NCI-H526 treated with DMSO at 0.1 percent for 48 hours (cell line): ENCODE measurements at regions not wholly inside any gene's neighbourhood (a gene's known extent, or its start where the extent isn't known, plus 50 kb on each side); places are given as distances from the start of the nearest gene placed in this dataset.
"Not testable (repeated sequence)": the region's sequence is repeated elsewhere in the genome, so short reads cannot be mapped to it uniquely, and the experiment has no call there.

ENCODE experiments used
- DNase-seq: peaks from one replicate; lab custom pipeline; 2025; lab: John Stamatoyannopoulos, UW

DNA sequence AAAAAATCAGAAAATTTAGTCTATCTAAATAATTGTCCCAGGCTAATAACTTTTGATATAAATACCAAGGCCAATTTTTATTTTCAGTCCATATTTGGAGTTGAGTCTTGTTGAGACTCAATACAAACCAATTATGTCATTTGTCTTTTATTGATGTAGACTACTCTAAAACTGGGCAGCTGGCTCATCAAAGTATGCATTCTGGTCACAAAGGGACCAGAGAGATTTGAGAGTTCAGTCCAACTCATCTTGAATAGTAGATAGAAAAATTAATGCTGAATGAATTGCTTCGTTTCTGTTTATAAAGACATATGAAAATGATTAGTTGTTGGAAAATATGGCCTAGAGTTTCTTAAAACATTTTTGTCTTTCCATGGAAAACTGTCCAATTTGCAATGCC is 412.5 kb upstream of the KLHL4 start:
- DNase-seq, result no peak

DNA sequence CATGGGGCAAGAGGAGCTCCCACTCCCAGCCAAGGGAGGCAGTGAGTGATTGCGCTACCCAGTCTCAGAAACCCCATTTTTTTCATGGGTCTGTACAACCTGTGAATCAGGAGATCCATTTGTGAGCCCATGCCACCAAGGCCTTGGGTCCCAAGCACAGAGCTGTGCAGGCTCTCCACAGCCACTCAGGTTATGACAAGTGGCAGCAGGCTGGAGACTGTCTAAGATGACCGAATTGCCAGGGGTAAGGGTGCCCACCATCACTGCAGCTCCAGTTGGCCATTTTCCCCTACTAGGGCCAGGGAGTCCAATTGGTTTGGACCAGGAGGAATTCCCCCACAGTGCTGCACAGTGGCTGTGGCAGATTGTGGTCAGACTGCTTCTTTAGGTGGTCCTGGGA is 407.5 kb upstream of the KLHL4 start:
- no peak for DNase-seq

DNA sequence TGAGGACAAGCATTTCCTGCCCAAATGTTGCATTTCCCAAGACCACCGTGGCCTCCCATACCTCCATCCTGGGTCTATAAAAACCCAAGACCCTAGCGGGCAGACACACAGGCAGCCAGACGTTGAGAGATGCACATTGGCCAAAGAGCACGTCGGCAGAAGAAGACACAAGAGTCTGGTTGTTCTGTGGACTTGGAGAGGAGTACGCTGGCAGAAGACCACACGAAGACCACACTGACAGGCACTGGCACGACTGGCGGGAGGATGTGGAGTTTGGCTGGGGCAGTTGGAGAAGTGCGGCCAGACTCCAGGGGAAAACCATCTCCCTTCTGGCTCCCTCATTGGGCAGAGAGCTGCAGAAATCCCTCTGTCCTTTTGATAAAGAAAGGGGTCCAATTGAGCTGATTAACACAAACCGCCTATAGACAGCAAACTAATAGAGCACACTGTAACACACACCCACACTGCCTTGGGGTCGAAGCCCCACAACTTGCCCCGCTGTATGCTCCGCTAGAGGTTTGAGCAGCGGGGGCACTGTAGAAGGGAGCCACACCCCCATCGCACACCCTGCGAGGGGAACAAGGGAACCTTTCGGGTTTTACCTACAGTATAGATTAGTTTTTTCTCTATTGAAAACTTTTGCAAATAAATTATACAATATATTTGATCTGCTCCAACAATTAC is 376.7 kb upstream of the KLHL4 start:
- no peak for DNase-seq

DNA sequence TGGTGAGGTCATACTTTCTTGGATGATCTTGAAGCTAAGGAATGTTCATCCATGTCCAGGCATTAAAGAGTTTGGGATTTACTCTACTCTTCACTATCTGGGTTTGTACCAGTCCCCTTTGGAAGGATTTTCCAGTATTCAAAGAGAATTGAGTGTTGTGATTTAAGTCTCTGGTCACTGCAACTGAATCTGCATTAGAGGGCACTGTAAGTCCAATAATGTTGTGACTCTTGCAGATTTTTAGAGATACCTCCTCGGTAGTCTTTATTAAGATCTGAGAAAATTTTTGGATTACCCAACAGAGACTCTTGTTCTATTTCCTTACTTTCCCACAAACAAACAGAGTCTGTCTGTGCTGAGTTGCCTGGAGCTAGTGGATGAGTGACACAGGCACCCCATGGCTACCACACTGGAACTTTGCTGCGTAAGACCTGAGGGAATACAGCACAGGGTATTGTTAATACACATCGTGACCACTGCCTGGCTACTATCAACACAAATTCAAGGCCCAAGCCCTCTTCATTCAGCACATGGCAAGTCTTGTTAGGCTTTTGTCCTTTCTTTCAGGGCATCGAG is 357.1 kb upstream of the KLHL4 start:
- no peak for DNase-seq

DNA sequence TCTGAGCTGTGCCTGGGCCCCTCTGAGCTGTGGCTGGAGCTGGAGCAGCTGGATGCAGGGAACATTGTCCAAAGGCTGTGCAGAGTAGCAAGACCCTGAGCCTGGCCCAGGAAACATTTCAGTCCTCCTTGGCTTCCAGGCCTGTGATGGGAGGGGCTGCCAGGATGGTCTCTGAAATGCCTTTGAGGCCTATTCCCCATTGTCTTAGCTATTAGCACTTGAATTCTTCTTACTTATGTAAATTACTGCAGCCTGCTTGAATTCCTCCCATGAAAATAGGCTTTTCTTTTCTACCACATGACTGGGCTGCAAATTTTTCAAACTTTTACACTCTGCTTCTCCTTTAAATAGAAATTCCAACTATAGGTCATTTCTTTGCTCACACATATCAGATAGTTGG is 349.8 kb upstream of the KLHL4 start:
- no peak for DNase-seq

DNA sequence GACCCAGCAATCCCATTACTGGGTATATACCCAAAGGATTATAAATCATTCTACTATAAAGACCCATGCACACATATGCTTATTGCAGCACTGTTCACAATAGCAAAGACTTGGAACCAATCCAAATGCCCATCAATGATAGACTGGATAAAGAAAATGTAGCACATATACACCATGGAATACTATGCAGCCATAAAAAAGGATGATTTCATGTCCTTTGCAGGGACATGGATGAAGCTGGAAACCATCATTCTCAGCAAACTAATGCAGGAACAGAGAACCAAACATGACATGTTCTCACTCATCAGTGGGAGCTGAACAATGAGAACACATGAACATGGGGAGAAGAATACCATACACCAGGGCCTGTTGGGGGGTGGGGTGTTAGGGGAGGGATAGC is 339.6 kb upstream of the KLHL4 start:
- DNase-seq, result not testable (repeated sequence)
